Keratinocyte (primary cell): ENCODE measurements at regions not wholly inside any gene's neighbourhood (a gene's known extent, or its start where the extent isn't known, plus 50 kb on each side); places are given as distances from the start of the nearest gene placed in this dataset.

Experiments
- DNase-seq: peaks from one replicate; pipeline ENCODE4 v3.0.0-alpha.2; 2011; ENCODE audit warnings: low read depth, missing footprints, low spot score
- FAIRE-seq: peaks from 2 replicates; lab custom pipeline; 2011; peaks lifted over from hg19 to GRCh38; lab: Jason Lieb, UNC
- H2AFZ ChIP-seq: 2 replicates; pipeline ENCODE4 v1.6.0; 2012; ENCODE audit warnings: low read length, control low read depth, inconsistent platforms; ENCODE audit not compliant: control insufficient read depth
- H3K27ac ChIP-seq: 2 replicates; pipeline ENCODE4 v1.5.1; 2011; ENCODE audit warnings: low read length; ENCODE audit not compliant: control insufficient read depth, insufficient read depth
- H3K27me3 ChIP-seq: 3 replicates; pipeline ENCODE4 v1.6.0; 2011; ENCODE audit warnings: low read length; ENCODE audit not compliant: control insufficient read depth, insufficient read depth; ENCODE audit errors: extremely low read depth
- H3K36me3 ChIP-seq, 2 experiments: 2 replicates in 1 of 2; 3 replicates in 1 of 2; pipeline ENCODE4 v1.5.1; 2011; ENCODE audit warnings: low read length in 2 of 2, mild to moderate bottlenecking in 1 of 2; ENCODE audit not compliant: control insufficient read depth in 2 of 2, insufficient read depth in 2 of 2; ENCODE audit errors: extremely low read depth in 1 of 2
- H3K4me1 ChIP-seq: 3 replicates; pipeline ENCODE4 v1.5.1; 2011; ENCODE audit warnings: low read length; ENCODE audit not compliant: control insufficient read depth, insufficient read depth; ENCODE audit errors: extremely low read depth
- H3K4me2 ChIP-seq: 3 replicates; pipeline ENCODE4 v1.6.0; 2011; ENCODE audit warnings: low read depth, low read length; ENCODE audit not compliant: control insufficient read depth, insufficient read depth; ENCODE audit errors: extremely low read depth
- H3K4me3 ChIP-seq, 3 experiments: fragments of 200-600 bp in 1 of 3; sonication (generic) in 1 of 3; 2 replicates in 2 of 3; 3 replicates in 1 of 3; pipeline ENCODE4 v1.5.1; 2011 to 2016; ENCODE audit warnings: low read length in 3 of 3, mild to moderate bottlenecking in 3 of 3, control low read depth in 2 of 3, inconsistent platforms in 1 of 3, low read depth in 1 of 3, mixed read lengths in 1 of 3, mixed run types in 1 of 3, moderate library complexity in 1 of 3; ENCODE audit not compliant: control insufficient read depth in 2 of 3, insufficient read depth in 2 of 3; ENCODE audit errors: extremely low read depth in 1 of 3
- H3K79me2 ChIP-seq: 2 replicates; pipeline ENCODE4 v1.6.0; 2012; ENCODE audit warnings: low read length; ENCODE audit not compliant: control insufficient read depth, insufficient read depth
- H3K9ac ChIP-seq: 3 replicates; pipeline ENCODE4 v1.6.0; 2011; ENCODE audit warnings: low read length; ENCODE audit not compliant: control insufficient read depth, insufficient read depth; ENCODE audit errors: extremely low read depth
- H3K9me1 ChIP-seq: 3 replicates; pipeline ENCODE4 v1.6.0; 2011; ENCODE audit warnings: low read length; ENCODE audit not compliant: control insufficient read depth, insufficient read depth; ENCODE audit errors: extremely low read depth
- H3K9me3 ChIP-seq: 2 replicates; pipeline ENCODE4 v1.5.1; 2012; ENCODE audit warnings: low read depth, low read length; ENCODE audit not compliant: control insufficient read depth
- H4K20me1 ChIP-seq: 3 replicates; pipeline ENCODE4 v1.6.0; 2011; ENCODE audit warnings: low read length; ENCODE audit not compliant: control insufficient read depth, insufficient read depth; ENCODE audit errors: extremely low read depth
- EZH2 ChIP-seq: IDR thresholded peaks from one replicate; pipeline ENCODE4 v1.6.1; 2012; ENCODE audit warnings: inconsistent platforms, mild to moderate bottlenecking, low read length, moderate library complexity
- dilution Hi-C: fragments of 300-500 bp; cut with MboI; formaldehyde crosslinking; loops from one replicate; pipeline ENCODE4 v1.7.0; 2020; ENCODE audit warnings: low sequenced_read_pairs; ENCODE audit not compliant: extremely low pct_ligation_motif_present
- TF ChIP-seq, protein P1 (sequence below), 3 experiments: IDR thresholded peaks in 1 of 3; conservative IDR thresholded peaks in 1 of 3; optimal IDR thresholded peaks in 1 of 3; 2 replicates in 2 of 3; 3 replicates in 1 of 3; pipeline versions ENCODE3 to v1.5.1; 2011; ENCODE audit warnings: low read length in 3 of 3, mild to moderate bottlenecking in 3 of 3, moderate library complexity in 2 of 3, control low read depth in 1 of 3, inconsistent platforms in 1 of 3; ENCODE audit not compliant: insufficient read depth in 2 of 3; ENCODE audit errors: extremely low read depth in 1 of 3

DNA sequence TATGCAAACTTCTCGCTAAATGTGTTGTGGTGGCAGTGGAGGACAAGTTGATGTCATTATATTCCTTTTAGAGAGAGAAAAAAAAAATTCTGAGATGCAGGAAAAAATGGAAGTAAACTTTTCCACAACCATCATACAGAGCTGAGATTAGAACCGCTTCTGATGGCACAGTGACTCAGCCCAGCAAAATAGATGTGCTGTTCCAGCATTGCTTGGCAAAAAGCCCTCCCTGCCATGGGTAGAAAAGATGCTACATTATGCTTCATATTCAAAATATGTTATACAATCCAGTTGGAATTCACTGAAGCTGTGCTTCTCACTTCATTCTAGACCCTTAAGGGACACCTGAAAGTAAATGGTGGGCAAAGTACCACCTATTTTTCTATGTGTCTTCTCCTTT is 1047.6 kb upstream of the FANCL start:
- Histone ChIP-seq H2AFZ (no peak overlapping the region), H3K4me1 (no peaks in the 10 kb centered on the region), H3K27me3 (no peaks in the 10 kb centered on the region), H3K4me2 (no peak overlapping the region), H3K27ac (no peak overlapping the region), H3K9ac (no peak overlapping the region), H3K9me3 (no peaks in the 10 kb centered on the region), H3K4me3 (no peak overlapping the region), H4K20me1 (no peaks in the 10 kb centered on the region), H3K36me3 (no peaks in the 10 kb centered on the region), H3K9me1 (no peaks in the 10 kb centered on the region), H3K79me2 (no peaks in the 10 kb centered on the region)
- TF ChIP-seq EZH2 = no peak
- TF ChIP-seq, protein P1, sequence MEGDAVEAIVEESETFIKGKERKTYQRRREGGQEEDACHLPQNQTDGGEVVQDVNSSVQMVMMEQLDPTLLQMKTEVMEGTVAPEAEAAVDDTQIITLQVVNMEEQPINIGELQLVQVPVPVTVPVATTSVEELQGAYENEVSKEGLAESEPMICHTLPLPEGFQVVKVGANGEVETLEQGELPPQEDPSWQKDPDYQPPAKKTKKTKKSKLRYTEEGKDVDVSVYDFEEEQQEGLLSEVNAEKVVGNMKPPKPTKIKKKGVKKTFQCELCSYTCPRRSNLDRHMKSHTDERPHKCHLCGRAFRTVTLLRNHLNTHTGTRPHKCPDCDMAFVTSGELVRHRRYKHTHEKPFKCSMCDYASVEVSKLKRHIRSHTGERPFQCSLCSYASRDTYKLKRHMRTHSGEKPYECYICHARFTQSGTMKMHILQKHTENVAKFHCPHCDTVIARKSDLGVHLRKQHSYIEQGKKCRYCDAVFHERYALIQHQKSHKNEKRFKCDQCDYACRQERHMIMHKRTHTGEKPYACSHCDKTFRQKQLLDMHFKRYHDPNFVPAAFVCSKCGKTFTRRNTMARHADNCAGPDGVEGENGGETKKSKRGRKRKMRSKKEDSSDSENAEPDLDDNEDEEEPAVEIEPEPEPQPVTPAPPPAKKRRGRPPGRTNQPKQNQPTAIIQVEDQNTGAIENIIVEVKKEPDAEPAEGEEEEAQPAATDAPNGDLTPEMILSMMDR (optimal IDR thresholded peaks at IDR 0.05 in 1 of 3, IDR thresholded peaks at IDR 0.05 in 1 of 3, conservative IDR thresholded peaks at IDR 0.05 in 1 of 3; ENCODE audit: extremely low read depth in 1 of 3, insufficient read depth in 2 of 3, low read length in 3 of 3) = no peak
- DNase-seq (no peak), FAIRE-seq (no peak)
- dilution Hi-C loops = no loop called here

DNA sequence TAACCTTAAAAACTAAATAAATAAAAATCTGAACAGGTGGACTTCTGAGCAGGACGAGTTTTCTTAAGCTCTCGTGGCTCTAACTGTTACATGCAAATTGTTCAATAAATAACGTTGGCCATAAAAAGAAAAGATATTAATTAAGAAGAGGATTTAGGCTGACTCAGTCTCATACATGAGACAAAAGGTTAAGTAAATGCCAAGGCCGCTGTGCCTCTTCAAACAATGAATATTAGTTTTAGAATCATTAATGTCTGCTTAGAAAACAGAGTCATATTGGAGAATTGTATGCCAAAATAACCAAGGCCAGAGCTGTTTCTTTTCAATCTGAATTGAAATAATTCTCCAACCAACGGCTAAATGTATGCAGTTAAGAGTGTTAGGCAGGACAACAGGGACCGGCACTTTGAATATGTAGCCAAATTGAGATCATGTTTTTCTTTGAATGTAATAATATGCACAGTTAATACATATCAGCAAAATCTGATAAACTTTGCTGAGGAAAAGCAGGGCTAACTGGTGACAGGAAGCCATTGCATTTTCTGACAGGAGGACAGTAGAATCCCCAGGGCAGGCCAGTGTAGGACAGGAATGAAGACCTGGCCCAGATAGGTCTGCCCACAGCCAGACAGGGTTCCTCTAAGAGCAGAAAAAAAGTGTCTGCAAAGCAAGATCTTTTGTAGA is 1041.4 kb upstream of the FANCL start:
- no peak overlapping the region for H3K4me2 ChIP-seq
- FAIRE-seq (no peak), DNase-seq (no peak)
- H3K4me1 ChIP-seq = no peaks in the 10 kb centered on the region
- H3K9me1 ChIP-seq = no peaks in the 10 kb centered on the region
- no peaks in the 10 kb centered on the region for H3K36me3 ChIP-seq
- dilution Hi-C loops = no loop called here
- H3K27me3 ChIP-seq = no peaks in the 10 kb centered on the region
- no peak overlapping the region for H3K4me3 ChIP-seq
- no peaks in the 10 kb centered on the region for H4K20me1 ChIP-seq
- H3K27ac ChIP-seq = no peak overlapping the region
- H3K9me3 ChIP-seq = no peaks in the 10 kb centered on the region
- H3K9ac ChIP-seq = no peak overlapping the region
- TF ChIP-seq EZH2 = no peak
- TF ChIP-seq, protein P1 (optimal IDR thresholded peaks at IDR 0.05 in 1 of 3, IDR thresholded peaks at IDR 0.05 in 1 of 3, conservative IDR thresholded peaks at IDR 0.05 in 1 of 3; ENCODE audit: extremely low read depth in 1 of 3, insufficient read depth in 2 of 3, low read length in 3 of 3) = no peak
- no peaks in the 10 kb centered on the region for H3K79me2 ChIP-seq
- H2AFZ ChIP-seq = no peak overlapping the region
